ENCODE measurements at regions not wholly inside any gene's neighbourhood (a gene's known extent, or its start where the extent isn't known, plus 50 kb on each side); places are given as distances from the start of the nearest gene placed in this dataset.

GRCh38 chr7:106572394-106573124 is 88.4 kb downstream of the CCDC71L start:
- no peak for TF ChIP-seq TEAD4 (IDR thresholded peaks at IDR 0.05)
- TF ChIP-seq FOXM1 (IDR thresholded peaks at IDR 0.05; ENCODE audit: borderline replicate concordance, low read depth) = no peak
- no peak for TF ChIP-seq ZBTB7A (IDR thresholded peaks at IDR 0.05; ENCODE audit: low read depth)
- no peak for TF ChIP-seq EP300 (IDR thresholded peaks at IDR 0.05; ENCODE audit: borderline replicate concordance)
- TF ChIP-seq, protein P1, sequence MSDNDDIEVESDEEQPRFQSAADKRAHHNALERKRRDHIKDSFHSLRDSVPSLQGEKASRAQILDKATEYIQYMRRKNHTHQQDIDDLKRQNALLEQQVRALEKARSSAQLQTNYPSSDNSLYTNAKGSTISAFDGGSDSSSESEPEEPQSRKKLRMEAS (IDR thresholded peaks at IDR 0.05) = no peak
